K562 (cell line): ENCODE measurements at regions not wholly inside any gene's neighbourhood (a gene's known extent, or its start where the extent isn't known, plus 50 kb on each side); places are given as distances from the start of the nearest gene placed in this dataset.

Source experiments
- ATAC-seq: fragments of 200-7000 bp; cut with Tn5 transposase; 3 replicates; pipeline ENCODE4 v1.9.1; 2020; ENCODE audit warnings: moderate library complexity
- BruUV-seq: library from RNA; stranded (reverse); fragments of 400-500 nt; replicated peaks from 2 replicates; lab custom pipeline; 2021; lab: Mats Ljungman, UMichigan
- CTCF ChIA-PET: fragments of 300-600 bp; formaldehyde crosslinking; extraction: SDS; loops from one replicate; lab custom pipeline; 2021; ENCODE audit warnings: low intra/inter-chr PET ratio; lab: Yijun Ruan, JAX
- POLR2A ChIA-PET: fragments of 300-600, 350-650 bp; sonication (Branson Sonifier 250); formaldehyde crosslinking; extraction: SDS; loops from one replicate; lab custom pipeline; 2021; ENCODE audit warnings: antibody characterized with exemption, inconsistent platforms; lab: Yijun Ruan, JAX
- DNase-seq, 4 experiments: peaks; one replicate each; pipeline versions ENCODE4 v3.0.0 to v3.0.0-alpha.2; 2011 to 2018; ENCODE audit warnings: low spot score in 3 of 4, mixed read lengths in 3 of 4; ENCODE audit errors: extremely low read depth in 1 of 4
- FAIRE-seq: peaks from 2 replicates; lab custom pipeline; 2011; peaks lifted over from hg19 to GRCh38; lab: Jason Lieb, UNC
- H2AFZ ChIP-seq: 2 replicates; pipeline ENCODE4 v1.6.0; 2011; ENCODE audit warnings: low read depth, low read length, control low read depth, inconsistent platforms
- H3K27ac ChIP-seq: fragments of 200-600 bp; 3 replicates; pipeline ENCODE4 v1.8.0; 2011; ENCODE audit warnings: low read depth, mild to moderate bottlenecking, control low read depth, inconsistent platforms, low read length, moderate library complexity, mixed read lengths; ENCODE audit errors: extremely low read depth
- H3K27me3 ChIP-seq, 2 experiments: fragments of 300-600 bp in 1 of 2; 2 replicates in 1 of 2; 3 replicates in 1 of 2; pipeline versions ENCODE4 v1.6.0 to v1.8.0; 2011; ENCODE audit warnings: inconsistent platforms in 2 of 2, low read length in 2 of 2, mild to moderate bottlenecking in 1 of 2, mixed read lengths in 1 of 2, moderate library complexity in 1 of 2; ENCODE audit not compliant: control insufficient read depth in 2 of 2, insufficient read depth in 2 of 2
- H3K36me3 ChIP-seq: fragments of 300-600 bp; 3 replicates; pipeline ENCODE4 v1.8.0; 2011; ENCODE audit warnings: mild to moderate bottlenecking, low read length, inconsistent platforms; ENCODE audit not compliant: control insufficient read depth, insufficient read depth
- H3K4me1 ChIP-seq, 2 experiments: fragments of 200-600 bp in 1 of 2; replicated peaks in 1 of 2; 2 replicates in 1 of 2; 3 replicates in 1 of 2; pipeline versions ENCODE4 v1.5.1 to v1.8.0; 2011; ENCODE audit warnings: inconsistent platforms in 2 of 2, low read length in 2 of 2, mild to moderate bottlenecking in 1 of 2, mixed read lengths in 1 of 2, moderate library complexity in 1 of 2; ENCODE audit not compliant: control insufficient read depth in 2 of 2, insufficient read depth in 2 of 2
- H3K4me2 ChIP-seq: 2 replicates; pipeline ENCODE4 v1.6.1; 2011; ENCODE audit warnings: low read length, control low read depth, inconsistent platforms, mixed read lengths; ENCODE audit not compliant: insufficient read depth
- H3K4me3 ChIP-seq: fragments of 200-600 bp; sonication (generic), shearing (Covaris generic); 2 replicates; pipeline ENCODE4 v1.5.1; 2016; ENCODE audit warnings: control low read depth, inconsistent platforms
- H3K79me2 ChIP-seq: fragments of 200-600 bp; 3 replicates; pipeline ENCODE4 v1.8.0; 2011; ENCODE audit warnings: low read length, inconsistent platforms; ENCODE audit not compliant: control insufficient read depth, insufficient read depth
- H3K9ac ChIP-seq, 2 experiments: 2 replicates each; pipeline versions ENCODE4 v1.6.0 to v1.6.1; 2011; ENCODE audit warnings: low read depth in 2 of 2, low read length in 2 of 2, control low read depth in 1 of 2, inconsistent platforms in 1 of 2, mild to moderate bottlenecking in 1 of 2, mixed read lengths in 1 of 2; ENCODE audit not compliant: insufficient read depth in 1 of 2
- H3K9me1 ChIP-seq: one replicate; pipeline ENCODE4 v1.6.0; 2011; ENCODE audit warnings: inconsistent platforms, mild to moderate bottlenecking, low read length, moderate library complexity; ENCODE audit not compliant: control insufficient read depth, insufficient read depth
- H3K9me3 ChIP-seq: replicated peaks from 2 replicates; pipeline ENCODE4 v1.5.1; 2011; ENCODE audit warnings: low read depth, low read length, inconsistent platforms; ENCODE audit not compliant: control insufficient read depth, insufficient read depth
- H4K20me1 ChIP-seq: replicated peaks from 2 replicates; pipeline ENCODE4 v1.6.1; 2011; ENCODE audit warnings: low read length, inconsistent platforms, mixed read lengths; ENCODE audit not compliant: control insufficient read depth, insufficient read depth
- ARID3B ChIP-seq: fragments of 250-450 bp; sonication (Bioruptor Pico); IDR thresholded peaks from 2 replicates; pipeline ENCODE4 v1.4.0; 2020; ENCODE audit warnings: borderline replicate concordance
- DACH1 ChIP-seq: fragments of 450-650 bp; IDR thresholded peaks from 2 replicates; pipeline ENCODE4 v1.6.1; 2018; ENCODE audit not compliant: partially characterized antibody
- ETS2 ChIP-seq: IDR thresholded peaks from 2 replicates; pipeline ENCODE4 v1.6.1; 2016; ENCODE audit warnings: borderline replicate concordance, missing genetic modification characterization, mild to moderate bottlenecking, moderate library complexity, missing compliant biosample characterization; ENCODE audit not compliant: poor library complexity, severe bottlenecking
- HBP1 ChIP-seq: fragments of 450-650 bp; formaldehyde crosslinking; IDR thresholded peaks from 2 replicates; pipeline ENCODE4 v1.4.0; 2022; ENCODE audit warnings: missing genetic modification characterization
- MAFG ChIP-seq: fragments of 450-650 bp; conservative IDR thresholded peaks from 2 replicates; pipeline ENCODE4 v1.6.1; 2016; ENCODE audit warnings: missing genetic modification characterization, missing compliant biosample characterization
- MLLT1 ChIP-seq, 2 experiments: fragments of 450-650 bp; IDR thresholded peaks; 2 replicates each; pipeline ENCODE4 v1.6.1; 2016
- NFE2 ChIP-seq: IDR thresholded peaks from 2 replicates; pipeline ENCODE4 v1.6.1; 2014; ENCODE audit warnings: antibody characterized with exemption, low read depth
- RNF219 ChIP-seq: fragments of 250-450 bp; sonication (Bioruptor Pico); IDR thresholded peaks from 2 replicates; pipeline ENCODE4 v1.5.0; 2022; ENCODE audit warnings: mild to moderate bottlenecking
- SMAD1 ChIP-seq: fragments of 150-350 bp; IDR thresholded peaks from 2 replicates; pipeline ENCODE4 v1.6.1; 2014; ENCODE audit warnings: low read length, low read depth; ENCODE audit not compliant: partially characterized antibody
- XRCC4 ChIP-seq: IDR thresholded peaks from one replicate; pipeline ENCODE4 v1.6.1; 2011; ENCODE audit not compliant: insufficient read depth, insufficient read length; ENCODE audit errors: extremely low read depth
- YY1 ChIP-seq, 3 experiments: IDR thresholded peaks; 2 replicates each; pipeline ENCODE4 v1.6.1; 2011; ENCODE audit warnings: low read length in 2 of 3, mild to moderate bottlenecking in 2 of 3, moderate library complexity in 2 of 3, borderline replicate concordance in 1 of 3, control low read depth in 1 of 3, low read depth in 1 of 3; ENCODE audit not compliant: insufficient read depth in 3 of 3, insufficient replicate concordance in 2 of 3, control insufficient read depth in 1 of 3, insufficient read length in 1 of 3; ENCODE audit errors: extremely low read depth in 1 of 3
- ZC3H4 ChIP-seq: sonication (generic); formaldehyde crosslinking; IDR thresholded peaks from 2 replicates; pipeline ENCODE4 v1.9.0; 2021; ENCODE audit warnings: missing genetic modification reagents, borderline replicate concordance
- ZNF175 ChIP-seq: fragments of 200-800 bp; sonication (Bioruptor generic); IDR thresholded peaks from 2 replicates; pipeline ENCODE4 v1.6.1; 2016; ENCODE audit warnings: low read depth, mild to moderate bottlenecking, missing genetic modification characterization, missing compliant biosample characterization
- ZNF184 ChIP-seq: sonication (generic); formaldehyde crosslinking; IDR thresholded peaks from 2 replicates; pipeline ENCODE4 v1.5.0; 2020; ENCODE audit warnings: missing genetic modification reagents
- ZNF212 ChIP-seq: fragments of 450-650 bp; formaldehyde crosslinking; IDR thresholded peaks from 2 replicates; pipeline ENCODE4 v1.4.0; 2020; ENCODE audit warnings: mild to moderate bottlenecking
- ZNF316 ChIP-seq: fragments of 450-650 bp; IDR thresholded peaks from 2 replicates; pipeline ENCODE4 v1.6.1; 2016
- ZNF354B ChIP-seq: fragments of 250-450 bp; sonication (Bioruptor Pico); IDR thresholded peaks from 2 replicates; pipeline ENCODE4 v1.4.0; 2020
- WGBS: fragments of 100-300 bp; shearing (Covaris generic); methylation state at CpG from one replicate; pipeline ENCODE4 v1.1.6; 2016; ENCODE audit warnings: low coverage, mixed read lengths; ENCODE audit not compliant: insufficient coverage; ENCODE audit errors: missing lambda C conversion rate; 5-methylcytosine and 5-hydroxymethylcytosine counted together
- in situ Hi-C: fragments of 300-500 bp; cut with MboI; formaldehyde crosslinking; loops from 4 replicates; pipeline ENCODE4 v1.15.0; 2018; ENCODE audit warnings: inconsistent platforms, mixed read lengths
- intact Hi-C: fragments of 100-400 bp; cut with micrococcal nuclease; formaldehyde crosslinking; loops from 2 replicates; pipeline ENCODE4 v1.14.2; 2022

- H3K9me3 ChIP-seq = no peaks in the 10 kb centered on the region; the same call in 1 of the 2 replicates
- CTCF ChIA-PET = no interaction called here
- no TSS peak for BruUV-seq
- TF ChIP-seq RNF219 = no peak
- TF ChIP-seq ZC3H4 (CRISPR knock-in tag) = no peak
- TF ChIP-seq MLLT1 (IDR thresholded peaks at IDR 0.05) = no peak
- TF ChIP-seq ZNF184 (CRISPR knock-in tag) = no peak
- TF ChIP-seq ETS2 = no peak
- TF ChIP-seq DACH1 = no peak
- no peak for TF ChIP-seq SMAD1
- TF ChIP-seq ZNF354B = no peak
- no peak for TF ChIP-seq ZNF175
- TF ChIP-seq MAFG (tag) = peak; percentile 68
- peak; percentile 53 for TF ChIP-seq NFE2
- no peak for TF ChIP-seq XRCC4
- no peak for TF ChIP-seq YY1 (IDR thresholded peaks at IDR 0.05; ENCODE audit: borderline replicate concordance in 1 of 3, control insufficient read depth in 1 of 3, extremely low read depth in 1 of 3, insufficient read depth in 3 of 3, insufficient read length in 1 of 3, insufficient replicate concordance in 2 of 3, low read depth in 1 of 3, low read length in 2 of 3)
- TF ChIP-seq HBP1 = no peak
- TF ChIP-seq ARID3B (CRISPR knock-in tag) = no peak
- TF ChIP-seq ZNF316 = peak; percentile 84
- no peak for TF ChIP-seq ZNF212 (CRISPR knock-in tag)
Measured at GRCh38 chr7:88629559-88629958, 129.9 kb upstream of the ZNF804B start.

More at GRCh38 chr7:88629559-88629958, 129.9 kb upstream of the ZNF804B start:
- no peak overlapping the region for H2AFZ ChIP-seq
- no peaks in the 10 kb centered on the region for H4K20me1 ChIP-seq
- intact Hi-C loops = no loop called here
- no peak overlapping the region for H3K9ac ChIP-seq
- H3K4me2 ChIP-seq = no peak overlapping the region
- H3K9me1 ChIP-seq = no peaks in the 10 kb centered on the region
- no peak for DNase-seq
- FAIRE-seq = no peak
- POLR2A ChIA-PET = no interaction called here
- in situ Hi-C loops = no loop called here
- no peak for ATAC-seq
- WGBS = 15% methylated on average over 1 of the region's 1 CpG
- H3K4me3 ChIP-seq = no peak overlapping the region
- no peaks in the 10 kb centered on the region for H3K4me1 ChIP-seq
- H3K27ac ChIP-seq = no peak overlapping the region
- H3K27me3 ChIP-seq = no peaks in the 10 kb centered on the region
- H3K79me2 ChIP-seq = no peaks in the 10 kb centered on the region
- no peaks in the 10 kb centered on the region for H3K36me3 ChIP-seq
